MCF 10A (cell line): ENCODE measurements at regions not wholly inside any gene's neighbourhood (a gene's known extent, or its start where the extent isn't known, plus 50 kb on each side); places are given as distances from the start of the nearest gene placed in this dataset.

ENCODE experiments used
- BruUV-seq: library from RNA; stranded (reverse); fragments of 400-500 nt; replicated peaks from 2 replicates; lab custom pipeline; 2021; lab: Mats Ljungman, UMichigan
- CTCF ChIA-PET: fragments of 300-600 bp; sonication (Branson Sonifier 250); formaldehyde crosslinking; extraction: SDS; loops from one replicate; lab custom pipeline; 2021; ENCODE audit warnings: antibody characterized with exemption, inconsistent platforms; lab: Yijun Ruan, JAX
- POLR2A ChIA-PET: fragments of 300-600, 350-650 bp; sonication (Branson Sonifier 250); formaldehyde crosslinking; extraction: SDS; loops from one replicate; lab custom pipeline; 2020; ENCODE audit warnings: antibody characterized with exemption, inconsistent platforms; lab: Yijun Ruan, JAX
- DNase-seq: peaks from one replicate; pipeline ENCODE4 v3.0.0-alpha.2; 2018; ENCODE audit not compliant: unreplicated experiment
- H3K27ac Mint-ChIP-seq: one replicate; pipeline ENCODE4 v1.8.0; 2022; ENCODE audit warnings: mild to moderate bottlenecking, low read depth, mixed read lengths; ENCODE audit not compliant: unreplicated experiment
- H3K27me3 Mint-ChIP-seq: one replicate; pipeline ENCODE4 v1.8.0; 2022; ENCODE audit warnings: mixed read lengths; ENCODE audit not compliant: insufficient read depth, unreplicated experiment
- H3K36me3 Mint-ChIP-seq: one replicate; pipeline ENCODE4 v1.8.0; 2022; ENCODE audit warnings: mild to moderate bottlenecking, moderate library complexity, mixed read lengths; ENCODE audit not compliant: insufficient read depth, unreplicated experiment
- H3K4me1 Mint-ChIP-seq: one replicate; pipeline ENCODE4 v1.8.0; 2022; ENCODE audit warnings: mixed read lengths; ENCODE audit not compliant: insufficient read depth, unreplicated experiment
- H3K4me3 Mint-ChIP-seq: one replicate; pipeline ENCODE4 v1.8.0; 2022; ENCODE audit warnings: mild to moderate bottlenecking, moderate library complexity, mixed read lengths; ENCODE audit not compliant: unreplicated experiment
- H3K9me3 Mint-ChIP-seq: one replicate; pipeline ENCODE4 v1.8.0; 2022; ENCODE audit warnings: mixed read lengths; ENCODE audit not compliant: unreplicated experiment
- CTCF ChIP-seq: fragments of 200-600 bp; IDR thresholded peaks from one replicate; pipeline ENCODE4 v1.8.0; 2022; ENCODE audit warnings: antibody characterized with exemption, mild to moderate bottlenecking; ENCODE audit not compliant: unreplicated experiment
- intact Hi-C: fragments of 100-400 bp; cut with micrococcal nuclease; formaldehyde crosslinking; loops from 2 replicates; pipeline ENCODE4 v1.14.1; 2022

- TF ChIP-seq CTCF = no peak
- Mint-ChIP-seq H3K4me3 (no peak overlapping the region), H3K27ac (no peak overlapping the region), H3K9me3 (no peaks in the 10 kb centered on the region), H3K27me3 (no peaks in the 10 kb centered on the region), H3K36me3 (no peaks in the 10 kb centered on the region), H3K4me1 (no peaks in the 10 kb centered on the region)
- BruUV-seq = no TSS peak
- CTCF ChIA-PET = interaction anchor here (0.6 kb wide), 1 partner anchor 228 kb away, joined by 3 read pairs; no protein-coding TSS in a partner anchor
- no peak for DNase-seq
- POLR2A ChIA-PET = no interaction called here
- intact Hi-C loops = no loop called here
Observed at GRCh38 chr9:4415281-4415680, 75.0 kb upstream of the SLC1A1 start.

- Mint-ChIP-seq H3K27ac (no peak overlapping the region), H3K27me3 (no peaks in the 10 kb centered on the region), H3K4me3 (no peak overlapping the region), H3K9me3 (no peaks in the 10 kb centered on the region), H3K4me1 (no peaks in the 10 kb centered on the region), H3K36me3 (no peaks in the 10 kb centered on the region)
- ChIA-PET POLR2A (no interaction called here), CTCF (interaction anchor here (0.6 to 0.7 kb wide), 2 partner anchors 31 to 855 kb away, joined by 3 read pairs; no protein-coding TSS in a partner anchor)
- no peak for TF ChIP-seq CTCF
- BruUV-seq = no TSS peak
- intact Hi-C loops = no loop called here
- no peak for DNase-seq
Observed at GRCh38 chr9:4413856-4414255, 76.4 kb upstream of the SLC1A1 start.

GRCh38 chr9:4404156-4404555, 86.1 kb upstream of the SLC1A1 start:
- ChIA-PET CTCF (no interaction called here), POLR2A (no interaction called here)
- Mint-ChIP-seq H3K27me3 (no peaks in the 10 kb centered on the region), H3K9me3 (peaks cover 11% of the 10 kb centered on the region), H3K4me1 (no peaks in the 10 kb centered on the region), H3K27ac (no peak overlapping the region), H3K36me3 (no peaks in the 10 kb centered on the region), H3K4me3 (no peak overlapping the region)
- BruUV-seq = no TSS peak
- intact Hi-C loops = no loop called here
- DNase-seq = no peak
- TF ChIP-seq CTCF = no peak

GRCh38 chr9:4402501-4402900, 87.8 kb upstream of the SLC1A1 start:
- H3K36me3 Mint-ChIP-seq = no peaks in the 10 kb centered on the region
- no peak for DNase-seq
- peaks cover 6% of the 10 kb centered on the region for H3K4me1 Mint-ChIP-seq
- BruUV-seq = no TSS peak
- CTCF ChIA-PET = no interaction called here
- intact Hi-C loops = no loop called here
- POLR2A ChIA-PET = no interaction called here
- H3K27me3 Mint-ChIP-seq = no peaks in the 10 kb centered on the region
- no peak overlapping the region for H3K4me3 Mint-ChIP-seq
- no peak for TF ChIP-seq CTCF
- H3K27ac Mint-ChIP-seq = no peak overlapping the region
- peaks cover 11% of the 10 kb centered on the region for H3K9me3 Mint-ChIP-seq
